K562 (cell line): ENCODE measurements at regions not wholly inside any gene's neighbourhood (a gene's known extent, or its start where the extent isn't known, plus 50 kb on each side); places are given as distances from the start of the nearest gene placed in this dataset.

Experiments
- RAD21 ChIP-seq, 2 experiments: fragments of 250-450 bp in 1 of 2; fragments of 450-650 bp in 1 of 2; sonication (Bioruptor Pico) in 1 of 2; formaldehyde crosslinking in 1 of 2; IDR thresholded peaks in 1 of 2; conservative IDR thresholded peaks in 1 of 2; 2 replicates each; pipeline versions ENCODE4 v1.4.0 to v1.8.0; 2020 to 2022; ENCODE audit warnings: mild to moderate bottlenecking in 2 of 2, moderate library complexity in 1 of 2
- SMC3 ChIP-seq: conservative IDR thresholded peaks from 2 replicates; pipeline ENCODE4 v1.6.1; 2011; ENCODE audit warnings: low read depth, low read length, improper control_type of control experiment; ENCODE audit not compliant: insufficient read depth
- THAP12 ChIP-seq: fragments of 250-450 bp; sonication (Bioruptor Pico); IDR thresholded peaks from 2 replicates; pipeline ENCODE4 v1.9.0; 2021; ENCODE audit warnings: mild to moderate bottlenecking, inconsistent platforms
- ZC3H4 ChIP-seq: sonication (generic); formaldehyde crosslinking; IDR thresholded peaks from 2 replicates; pipeline ENCODE4 v1.9.0; 2021; ENCODE audit warnings: missing genetic modification reagents, borderline replicate concordance
- ZFP30 ChIP-seq: fragments of 250-450 bp; sonication (Bioruptor Pico); IDR thresholded peaks from 2 replicates; pipeline ENCODE4 v1.8.0; 2022; ENCODE audit warnings: moderate library complexity, mild to moderate bottlenecking, inconsistent platforms, borderline replicate concordance
- TF ChIP-seq, protein P1 (sequence below), 3 experiments: IDR thresholded peaks in 2 of 3; conservative IDR thresholded peaks in 1 of 3; 2 replicates each; pipeline ENCODE4 v1.5.1; 2011 to 2012; ENCODE audit warnings: low read length in 3 of 3, mild to moderate bottlenecking in 3 of 3, control low read depth in 2 of 3, improper control_type of control experiment in 1 of 3, inconsistent platforms in 1 of 3, low read depth in 1 of 3, mixed read lengths in 1 of 3, moderate library complexity in 1 of 3; ENCODE audit not compliant: insufficient read depth in 2 of 3

- TF ChIP-seq THAP12 (CRISPR knock-in tag) (no peak), ZC3H4 (CRISPR knock-in tag) (no peak), ZFP30 (CRISPR knock-in tag) (no peak), SMC3 (no peak), RAD21 (CRISPR knock-in tag; conservative IDR thresholded peaks at IDR 0.05 in 1 of 2, IDR thresholded peaks at IDR 0.05 in 1 of 2) (no peak)
- TF ChIP-seq, protein P1, sequence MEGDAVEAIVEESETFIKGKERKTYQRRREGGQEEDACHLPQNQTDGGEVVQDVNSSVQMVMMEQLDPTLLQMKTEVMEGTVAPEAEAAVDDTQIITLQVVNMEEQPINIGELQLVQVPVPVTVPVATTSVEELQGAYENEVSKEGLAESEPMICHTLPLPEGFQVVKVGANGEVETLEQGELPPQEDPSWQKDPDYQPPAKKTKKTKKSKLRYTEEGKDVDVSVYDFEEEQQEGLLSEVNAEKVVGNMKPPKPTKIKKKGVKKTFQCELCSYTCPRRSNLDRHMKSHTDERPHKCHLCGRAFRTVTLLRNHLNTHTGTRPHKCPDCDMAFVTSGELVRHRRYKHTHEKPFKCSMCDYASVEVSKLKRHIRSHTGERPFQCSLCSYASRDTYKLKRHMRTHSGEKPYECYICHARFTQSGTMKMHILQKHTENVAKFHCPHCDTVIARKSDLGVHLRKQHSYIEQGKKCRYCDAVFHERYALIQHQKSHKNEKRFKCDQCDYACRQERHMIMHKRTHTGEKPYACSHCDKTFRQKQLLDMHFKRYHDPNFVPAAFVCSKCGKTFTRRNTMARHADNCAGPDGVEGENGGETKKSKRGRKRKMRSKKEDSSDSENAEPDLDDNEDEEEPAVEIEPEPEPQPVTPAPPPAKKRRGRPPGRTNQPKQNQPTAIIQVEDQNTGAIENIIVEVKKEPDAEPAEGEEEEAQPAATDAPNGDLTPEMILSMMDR (IDR thresholded peaks at IDR 0.05 in 2 of 3, conservative IDR thresholded peaks at IDR 0.05 in 1 of 3; ENCODE audit: insufficient read depth in 2 of 3, low read depth in 1 of 3, low read length in 3 of 3): no peak
Measured at GRCh38 chr3:177811835-177812234, 614.6 kb upstream of the TBL1XR1 start.
